HS-5 (cell line): ENCODE measurements at regions not wholly inside any gene's neighbourhood (a gene's known extent, or its start where the extent isn't known, plus 50 kb on each side); places are given as distances from the start of the nearest gene placed in this dataset.

Experiments used
- DNase-seq: peaks from one replicate; pipeline ENCODE4 v3.0.0-alpha.2; 2012; ENCODE audit warnings: low read depth

DNA sequence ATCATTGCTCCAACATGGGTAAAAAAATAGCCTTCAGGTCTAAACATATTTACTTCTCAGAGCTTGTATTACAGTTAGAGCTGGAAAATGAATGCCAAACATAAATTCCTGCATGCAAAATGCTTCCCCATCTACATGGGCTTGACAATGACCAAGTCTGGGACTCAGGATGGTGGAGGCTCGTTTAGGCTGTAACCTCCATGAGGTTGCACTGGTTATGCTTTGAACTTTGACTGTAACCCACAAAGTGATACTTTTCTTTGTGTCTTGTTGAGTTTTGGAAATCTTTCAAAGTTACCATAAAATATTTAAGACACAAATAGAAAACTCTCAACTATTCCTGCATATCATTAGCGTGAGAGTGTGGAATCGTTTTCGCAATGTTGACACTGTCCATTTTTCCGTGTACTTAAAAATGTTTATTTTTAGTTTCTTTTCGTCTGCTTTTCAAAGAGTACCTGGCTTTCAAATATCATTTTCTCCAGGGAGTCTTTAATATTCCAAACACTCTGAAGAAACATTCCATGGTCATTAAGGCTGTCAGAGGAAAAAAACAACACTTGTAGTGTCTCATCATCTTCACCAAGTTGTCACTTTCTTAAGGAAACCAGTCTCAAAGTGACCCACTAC is 487.8 kb downstream of the ENC1 start:
- DNase-seq: no peak

GRCh38 chr5:74152136-74152535 is 488.4 kb downstream of the ENC1 start:
- DNase-seq: no peak

DNA sequence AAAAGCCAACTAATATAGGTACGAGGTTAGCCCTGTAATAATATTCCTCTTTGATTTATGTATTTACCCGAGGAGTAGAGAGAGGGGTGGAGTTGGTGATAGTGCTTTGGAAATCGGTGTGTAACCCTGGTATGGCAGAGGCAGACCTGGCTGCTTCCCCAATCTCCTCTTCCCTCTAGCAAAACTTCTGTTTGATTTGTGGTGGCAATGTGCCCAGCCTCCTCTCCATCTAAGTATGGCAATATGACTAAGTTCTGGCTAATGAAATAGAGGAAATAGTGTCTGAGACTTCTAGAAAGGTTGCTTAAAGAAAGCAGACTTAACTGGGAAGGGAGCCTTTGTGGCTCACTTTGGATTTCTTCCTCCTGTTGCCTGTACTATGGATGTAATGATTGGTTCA is 491.1 kb downstream of the ENC1 start:
- DNase-seq: peak; percentile 29

DNA sequence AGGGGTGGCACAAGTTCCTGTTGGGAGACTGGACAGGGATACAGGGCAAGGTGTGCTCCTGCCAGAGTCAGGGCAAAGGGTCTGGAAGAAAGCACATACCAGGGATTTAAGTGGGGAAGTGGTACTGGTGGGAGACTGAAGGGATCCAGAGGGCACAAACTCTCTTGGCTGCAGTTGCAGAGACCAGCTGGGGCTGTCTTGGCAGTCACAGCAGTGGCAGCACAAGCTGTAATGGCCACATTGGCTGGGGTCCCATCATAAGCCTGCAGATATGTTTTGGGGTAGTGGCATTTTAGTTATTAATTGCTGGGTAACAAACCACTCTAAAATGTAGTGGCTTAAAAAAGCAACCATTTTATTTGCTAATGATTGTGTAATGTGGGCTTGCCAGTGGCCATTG is 492.2 kb downstream of the ENC1 start:
- no peak for DNase-seq

GRCh38 chr5:74146796-74147195 is 493.7 kb downstream of the ENC1 start:
- DNase-seq: no peak

DNA sequence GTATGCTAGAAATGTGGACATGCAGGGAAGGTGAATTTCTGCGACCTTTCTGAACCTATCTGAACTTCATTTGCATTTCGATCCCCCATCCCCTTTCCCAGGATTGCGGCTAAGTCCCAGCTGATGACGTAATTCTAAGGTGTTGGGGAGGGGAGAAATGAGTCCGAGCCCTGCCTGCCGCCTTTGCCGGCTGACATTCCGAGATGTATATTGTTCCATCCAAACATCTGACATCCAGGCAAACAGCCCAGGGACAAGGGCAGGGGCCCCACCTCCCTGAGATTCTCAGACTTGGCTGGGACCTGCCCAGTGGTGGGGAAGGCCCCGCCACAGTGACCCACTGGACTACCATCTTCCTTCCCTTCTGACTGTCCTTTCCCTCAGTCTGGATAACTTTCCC is 494.6 kb downstream of the ENC1 start:
- no peak for DNase-seq

- DNase-seq: no peak
Observed at GRCh38 chr5:74143721-74144330, 496.7 kb downstream of the ENC1 start.

DNA sequence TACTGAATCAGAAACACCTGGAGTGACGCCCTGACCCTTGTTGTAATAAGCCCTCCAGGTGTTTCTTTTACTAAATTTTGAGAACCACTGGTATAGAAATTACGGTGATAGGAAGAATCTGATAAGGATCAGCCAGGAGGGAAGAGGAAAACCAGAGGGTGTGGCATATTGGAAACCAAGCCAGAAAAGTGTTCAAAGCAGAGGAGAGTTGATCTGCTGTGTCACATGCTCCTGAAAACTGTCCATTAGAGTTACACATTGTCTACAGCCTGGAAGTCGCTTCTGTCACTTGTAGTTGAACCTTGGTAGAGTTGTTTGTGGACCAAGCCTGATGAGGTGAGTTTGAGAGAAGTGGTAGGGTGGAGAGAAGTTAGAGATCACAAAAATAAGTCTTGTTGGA is 497.4 kb downstream of the ENC1 start:
- DNase-seq: no peak

DNA sequence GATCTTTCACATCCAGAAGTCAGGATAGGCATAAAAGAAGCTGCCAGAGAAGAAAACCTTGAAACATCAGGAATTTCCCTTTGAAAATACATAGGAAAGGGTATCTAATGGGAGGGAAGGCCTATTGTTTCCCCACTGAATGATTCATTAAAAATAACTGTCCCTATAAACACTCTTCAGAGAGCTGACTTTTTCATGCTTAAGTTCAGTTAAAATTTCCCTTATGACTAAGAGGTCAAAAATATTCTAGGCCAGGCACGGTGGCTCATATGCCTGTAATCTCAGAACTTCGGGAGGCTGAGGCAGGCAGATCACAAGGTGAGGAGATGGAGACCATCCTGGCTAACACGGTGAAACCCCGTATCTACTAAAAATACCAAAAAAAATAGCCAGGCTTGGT is 499.5 kb downstream of the ENC1 start:
- peak; percentile 38 for DNase-seq

GRCh38 chr5:74140409-74140808 is 500.1 kb downstream of the ENC1 start:
- no peak for DNase-seq

DNA sequence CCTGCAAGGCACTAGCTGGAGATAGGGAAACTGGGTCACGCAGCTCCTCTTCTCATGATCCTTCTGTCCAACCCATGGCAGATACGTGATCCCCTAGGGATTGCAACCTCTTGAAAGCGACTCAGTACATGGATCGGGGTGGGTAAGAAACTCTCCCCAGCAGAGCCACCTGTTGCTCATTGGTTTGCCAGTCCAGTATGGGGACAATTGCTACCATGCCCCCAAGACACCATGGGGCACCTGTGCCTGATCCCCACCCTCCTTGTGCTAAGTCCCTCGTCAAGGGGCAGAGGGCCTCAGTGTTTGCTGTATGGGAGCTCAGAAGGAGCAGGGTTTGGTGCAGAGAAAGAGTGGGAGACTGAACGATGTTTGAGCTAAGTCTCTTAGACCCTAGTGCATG is 500.9 kb downstream of the ENC1 start:
- no peak for DNase-seq

- DNase-seq: no peak
Observed at GRCh38 chr5:74138721-74139120, 501.8 kb downstream of the ENC1 start.

DNA sequence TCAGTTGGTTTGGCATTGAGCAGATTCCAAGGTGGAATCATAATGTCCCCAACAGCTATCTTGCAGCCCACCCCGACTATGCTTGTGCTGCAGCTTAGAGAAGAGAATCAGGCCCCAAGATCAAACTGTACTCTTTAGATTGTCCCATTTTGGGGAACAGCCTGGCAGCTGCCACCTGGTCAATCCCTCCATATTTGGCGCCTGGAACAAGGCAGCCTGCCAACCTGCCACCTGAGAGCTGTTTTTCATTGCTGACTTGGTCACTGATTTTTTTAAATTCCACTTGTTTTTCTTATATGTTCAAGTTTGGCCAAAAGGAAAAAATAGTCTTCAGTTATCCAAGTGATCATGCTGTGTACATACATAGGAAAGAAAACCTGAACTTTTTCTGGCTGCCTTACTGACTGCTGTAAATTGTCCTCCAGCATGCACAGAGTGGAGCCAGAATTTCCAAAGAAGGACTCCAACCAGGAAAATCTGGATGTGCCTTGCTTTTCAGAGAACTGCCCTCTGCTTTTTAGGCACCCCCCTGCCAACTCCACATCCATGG is 504.2 kb downstream of the ENC1 start:
- DNase-seq: no peak

DNA sequence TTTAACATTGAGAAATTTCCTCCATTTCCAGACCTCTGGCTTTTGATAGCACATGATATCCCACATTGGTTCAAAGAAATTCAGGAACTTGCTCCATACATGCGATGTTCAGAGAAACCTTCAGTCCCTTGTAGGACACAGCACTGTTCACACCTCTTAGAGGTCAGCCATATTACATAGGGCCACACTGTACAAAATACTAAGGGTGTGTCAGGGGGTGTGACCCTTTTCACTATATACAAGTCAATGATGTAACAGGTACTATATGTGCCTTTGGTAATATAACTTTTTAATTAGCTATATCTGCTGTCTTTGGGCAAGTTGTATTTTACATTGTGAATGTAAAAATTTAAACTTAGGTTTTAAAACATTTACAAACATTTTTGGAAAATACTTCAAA is 505.5 kb downstream of the ENC1 start:
- DNase-seq: no peak

- DNase-seq: no peak
Observed at GRCh38 chr5:74132485-74132884, 506.5 kb downstream of the ARHGEF28 start.

DNA sequence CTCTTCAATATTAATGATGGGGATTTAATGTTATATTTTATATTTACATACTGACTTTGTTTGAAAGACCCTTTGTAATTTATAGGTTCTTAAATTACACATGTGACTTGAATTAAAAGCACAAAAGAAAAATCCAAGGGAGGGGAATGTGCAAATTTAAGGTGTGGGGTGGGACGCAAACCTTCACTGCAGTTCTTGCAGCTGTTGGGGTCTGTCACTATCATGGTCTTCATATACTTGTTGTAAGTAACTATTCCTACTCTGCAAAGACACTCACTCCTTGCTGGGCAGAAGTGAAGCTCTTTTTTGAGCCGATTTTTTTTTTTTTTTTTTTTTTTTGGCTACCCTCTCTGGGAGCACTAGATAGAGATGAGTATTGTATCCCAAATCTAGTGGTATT is 505.3 kb downstream of the ARHGEF28 start:
- no peak for DNase-seq

GRCh38 chr5:74130155-74130897 is 504.3 kb downstream of the ARHGEF28 start:
- DNase-seq: no peak

DNA sequence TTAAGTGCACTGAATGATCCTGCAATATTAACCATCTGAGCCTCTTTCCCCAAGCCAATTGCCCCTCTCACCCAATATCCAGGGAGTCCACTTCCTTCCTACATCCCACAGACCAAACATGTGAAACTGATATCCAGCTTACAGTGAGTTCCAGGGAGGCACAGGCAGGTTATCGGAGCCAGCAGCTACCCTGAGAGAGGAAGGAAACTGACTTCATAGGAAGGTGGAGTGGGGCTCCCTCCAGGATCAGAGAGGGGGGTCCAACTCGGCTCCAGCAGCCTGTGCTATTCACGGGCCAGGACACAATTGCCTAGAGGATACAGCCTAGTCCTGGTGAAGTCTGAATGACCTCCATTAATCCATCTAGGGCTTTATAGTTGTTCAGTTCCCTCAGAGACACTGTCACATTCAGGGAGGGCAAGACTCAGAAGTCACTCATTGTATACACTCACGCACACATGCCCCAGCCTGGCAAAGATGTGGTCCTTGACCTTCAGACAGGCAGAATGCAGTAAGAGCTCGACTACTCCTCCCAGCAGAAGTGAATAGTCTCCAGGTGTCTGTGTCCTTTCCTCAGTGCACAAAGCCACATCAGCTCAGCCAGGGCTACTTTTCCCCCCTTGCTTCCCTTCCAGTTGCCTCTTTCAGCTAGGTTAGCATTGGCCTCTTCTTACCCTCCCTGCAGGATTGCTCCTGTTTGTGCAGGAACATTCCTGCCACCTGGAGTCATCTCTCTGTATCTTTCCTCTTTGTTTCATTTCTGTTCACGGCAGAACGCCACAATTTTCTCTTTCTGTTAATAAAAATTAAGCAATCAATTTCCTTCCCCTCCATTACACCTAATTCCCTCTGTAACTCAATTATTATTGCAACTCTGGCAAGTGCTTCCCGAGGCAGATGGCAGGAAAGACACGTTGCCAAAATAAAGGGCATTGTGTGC is 501.7 kb downstream of the ARHGEF28 start:
- no peak for DNase-seq

DNA sequence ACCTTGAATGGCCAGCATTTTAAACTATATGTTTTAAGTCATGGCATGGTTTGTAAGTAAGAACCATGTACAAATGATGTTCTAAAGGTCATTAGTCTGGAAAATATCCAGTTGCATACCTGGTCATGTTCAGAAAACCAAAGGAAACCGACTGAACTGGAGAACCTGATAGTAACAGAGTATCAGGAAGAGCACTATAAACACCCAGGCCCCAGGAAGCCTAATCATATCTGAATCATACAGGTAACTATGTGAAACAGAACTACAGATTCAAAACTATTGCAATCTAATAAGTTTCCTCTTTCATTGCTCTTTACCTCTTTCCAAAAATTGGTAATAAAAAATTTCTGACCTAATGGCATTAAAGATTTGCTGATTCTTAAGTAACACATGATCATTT is 500.3 kb downstream of the ARHGEF28 start:
- no peak for DNase-seq

DNA sequence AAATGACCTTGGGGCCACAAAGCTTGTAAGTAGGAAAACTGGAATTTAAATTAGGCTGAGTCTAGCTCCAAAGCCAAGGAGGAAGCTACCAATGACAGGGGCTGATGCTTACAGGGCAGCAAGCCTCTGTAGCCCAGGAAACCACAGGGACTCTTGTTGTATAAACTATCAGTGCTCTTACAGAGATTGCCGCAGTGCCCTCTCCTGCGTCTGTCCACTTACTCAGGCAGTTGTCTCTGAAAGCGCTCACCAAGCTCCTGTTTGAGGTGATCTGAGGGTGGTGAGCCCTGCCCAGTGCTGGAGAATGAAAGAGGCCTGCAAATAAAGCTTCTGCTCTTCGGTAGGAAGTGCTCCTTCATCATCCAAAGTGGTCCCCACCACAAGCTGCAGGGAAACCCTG is 498.8 kb downstream of the ARHGEF28 start:
- no peak for DNase-seq

- no peak for DNase-seq
Observed at GRCh38 chr5:74123929-74124328, 497.9 kb downstream of the ARHGEF28 start.

- no peak for DNase-seq
Observed at GRCh38 chr5:74122979-74123590, 497.1 kb downstream of the ARHGEF28 start.
